H1 (cell line): ENCODE measurements at regions not wholly inside any gene's neighbourhood (a gene's known extent, or its start where the extent isn't known, plus 50 kb on each side); places are given as distances from the start of the nearest gene placed in this dataset.

ENCODE experiments used
- CTCF ChIA-PET: fragments of 300-600 bp; sonication (Branson Sonifier 250); formaldehyde crosslinking; loops from one replicate; lab custom pipeline; 2021; ENCODE audit not compliant: partially characterized antibody; lab: Charles Lee
- POLR2A ChIA-PET: fragments of 300-600 bp; sonication (Branson Sonifier 250); formaldehyde crosslinking; loops from one replicate; lab custom pipeline; 2021; ENCODE audit warnings: inconsistent platforms; ENCODE audit not compliant: partially characterized antibody; lab: Charles Lee
- DNase-seq, 2 experiments: peaks; one replicate each; pipeline versions ENCODE4 v3.0.0 to v3.0.0-alpha.2; 2010 to 2022; ENCODE audit warnings: low spot score in 2 of 2, low read depth in 1 of 2, mixed read lengths in 1 of 2
- FAIRE-seq: peaks from 2 replicates; lab custom pipeline; 2011; peaks lifted over from hg19 to GRCh38; lab: Jason Lieb, UNC
- H2AFZ ChIP-seq: 2 replicates; pipeline ENCODE4 v1.8.1; 2012; ENCODE audit warnings: low read length, inconsistent platforms
- H2AK5ac ChIP-seq: 2 replicates; pipeline ENCODE4 v1.6.1; 2013; ENCODE audit warnings: low read depth, low read length
- H2BK120ac ChIP-seq: replicated peaks from 2 replicates; pipeline ENCODE3; 2013; ENCODE audit warnings: low read depth, low read length, inconsistent platforms
- H2BK12ac ChIP-seq: 2 replicates; pipeline ENCODE4 v1.6.1; 2013; ENCODE audit warnings: low read depth, low read length
- H2BK15ac ChIP-seq: 2 replicates; pipeline ENCODE4 v1.6.1; 2013; ENCODE audit warnings: low read length
- H2BK20ac ChIP-seq: 2 replicates; pipeline ENCODE4 v1.6.1; 2013; ENCODE audit warnings: low read length
- H2BK5ac ChIP-seq: 2 replicates; pipeline ENCODE4 v1.6.1; 2013; ENCODE audit warnings: low read depth, low read length
- H3K14ac ChIP-seq: 2 replicates; pipeline ENCODE4 v1.6.1; 2013; ENCODE audit warnings: inconsistent platforms; ENCODE audit not compliant: insufficient read length
- H3K18ac ChIP-seq: 2 replicates; pipeline ENCODE4 v1.6.1; 2013; ENCODE audit warnings: low read length; ENCODE audit errors: extremely low read depth
- H3K23ac ChIP-seq: 2 replicates; pipeline ENCODE4 v1.6.1; 2013; ENCODE audit warnings: inconsistent platforms; ENCODE audit not compliant: insufficient read length
- H3K23me2 ChIP-seq: 2 replicates; pipeline ENCODE4 v1.6.1; 2013; ENCODE audit warnings: low read depth, low read length
- H3K27ac ChIP-seq: 2 replicates; pipeline ENCODE4 v1.6.1; 2011; ENCODE audit warnings: low read depth, low read length, inconsistent platforms
- H3K27me3 ChIP-seq, 4 experiments: replicated peaks in 1 of 4; 1 replicate in 1 of 4; 2 replicates in 3 of 4; pipeline versions ENCODE4 v1.6.1 to v1.8.1; 2011 to 2013; ENCODE audit warnings: low read length in 3 of 4, mild to moderate bottlenecking in 3 of 4, inconsistent platforms in 2 of 4, mixed read lengths in 2 of 4, moderate library complexity in 1 of 4; ENCODE audit not compliant: control insufficient read depth in 3 of 4, insufficient read depth in 3 of 4; ENCODE audit errors: extremely low read depth in 1 of 4
- H3K36me3 ChIP-seq, 4 experiments: 2 replicates each; pipeline versions ENCODE4 v1.6.1 to v1.8.1; 2011 to 2013; ENCODE audit warnings: mild to moderate bottlenecking in 4 of 4, low read length in 3 of 4, moderate library complexity in 2 of 4, control low read depth in 1 of 4, inconsistent platforms in 1 of 4; ENCODE audit not compliant: insufficient read depth in 4 of 4, control insufficient read depth in 2 of 4
- H3K4ac ChIP-seq: replicated peaks from 2 replicates; pipeline ENCODE3; 2013; ENCODE audit warnings: low read length, low read depth, mixed read lengths, inconsistent platforms; ENCODE audit not compliant: insufficient read length
- H3K4me1 ChIP-seq, 4 experiments: replicated peaks in 1 of 4; 1 replicate in 1 of 4; 2 replicates in 3 of 4; pipeline versions ENCODE4 v1.6.1 to v1.8.1; 2011 to 2013; ENCODE audit warnings: low read length in 3 of 4, inconsistent platforms in 2 of 4, mixed read lengths in 1 of 4; ENCODE audit not compliant: insufficient read depth in 4 of 4, control insufficient read depth in 3 of 4
- H3K4me2 ChIP-seq, 2 experiments: 2 replicates each; pipeline versions ENCODE4 v1.6.1 to v1.8.1; 2011 to 2013; ENCODE audit warnings: low read depth in 2 of 2, low read length in 2 of 2, control low read depth in 1 of 2, inconsistent platforms in 1 of 2, mild to moderate bottlenecking in 1 of 2; ENCODE audit not compliant: insufficient read depth in 1 of 2
- H3K4me3 ChIP-seq, 4 experiments: fragments of 200-600, 300-600 bp in 1 of 4; sonication (generic), shearing (Covaris generic), sonication (Bioruptor Twin) in 1 of 4; 2 replicates each; pipeline versions ENCODE4 v1.5.1 to v1.8.1; 2011 to 2016; ENCODE audit warnings: low read length in 4 of 4, low read depth in 3 of 4, control low read depth in 2 of 4, inconsistent platforms in 2 of 4, mild to moderate bottlenecking in 2 of 4, mixed read lengths in 1 of 4, moderate library complexity in 1 of 4; ENCODE audit not compliant: insufficient read depth in 2 of 4; ENCODE audit errors: extremely low read depth in 1 of 4
- H3K56ac ChIP-seq: replicated peaks from 2 replicates; pipeline ENCODE3; 2013; ENCODE audit warnings: low read depth, mild to moderate bottlenecking, mixed read lengths, low read length, inconsistent platforms; ENCODE audit not compliant: insufficient read length
- H3K79me1 ChIP-seq: 2 replicates; pipeline ENCODE4 v1.6.1; 2013; ENCODE audit warnings: low read depth, low read length, control low read depth
- H3K79me2 ChIP-seq, 2 experiments: 2 replicates each; pipeline versions ENCODE4 v1.6.1 to v1.8.1; 2012 to 2013; ENCODE audit warnings: low read length in 2 of 2, mild to moderate bottlenecking in 2 of 2, inconsistent platforms in 1 of 2; ENCODE audit not compliant: insufficient read depth in 2 of 2, control insufficient read depth in 1 of 2
- H3K9ac ChIP-seq, 4 experiments: replicated peaks in 1 of 4; 1 replicate in 1 of 4; 2 replicates in 3 of 4; pipeline versions ENCODE4 v1.6.1 to v1.8.1; 2011 to 2013; ENCODE audit warnings: low read depth in 3 of 4, low read length in 3 of 4, control low read depth in 2 of 4, mild to moderate bottlenecking in 2 of 4, moderate library complexity in 2 of 4, inconsistent platforms in 1 of 4; ENCODE audit errors: extremely low read depth in 1 of 4
- H3K9me3 ChIP-seq, 2 experiments: 2 replicates each; pipeline versions ENCODE4 v1.6.1 to v1.8.1; 2012 to 2013; ENCODE audit warnings: mild to moderate bottlenecking in 2 of 2, moderate library complexity in 2 of 2, control low read depth in 1 of 2, inconsistent platforms in 1 of 2, low read depth in 1 of 2, low read length in 1 of 2, mixed read lengths in 1 of 2; ENCODE audit not compliant: insufficient read depth in 2 of 2
- H4K20me1 ChIP-seq, 2 experiments: replicated peaks in 1 of 2; 2 replicates each; pipeline versions ENCODE3 to v1.8.1; 2011 to 2013; ENCODE audit warnings: inconsistent platforms in 2 of 2, low read length in 2 of 2, mild to moderate bottlenecking in 1 of 2; ENCODE audit not compliant: insufficient read depth in 2 of 2, control insufficient read depth in 1 of 2
- H4K5ac ChIP-seq: 2 replicates; pipeline ENCODE4 v1.6.1; 2013; ENCODE audit warnings: low read length, low read depth, mixed read lengths, inconsistent platforms; ENCODE audit not compliant: insufficient read length
- H4K8ac ChIP-seq: 2 replicates; pipeline ENCODE4 v1.8.0; 2013; ENCODE audit warnings: mild to moderate bottlenecking, moderate library complexity, low read length, inconsistent platforms; ENCODE audit not compliant: insufficient read depth; ENCODE audit errors: extremely low read depth
- H4K91ac ChIP-seq: replicated peaks from 2 replicates; pipeline ENCODE3; 2013; ENCODE audit warnings: low read length, mixed read lengths, inconsistent platforms; ENCODE audit not compliant: insufficient read length
- CBX8 ChIP-seq: fragments of 300-800, 300-1000 bp; sonication (generic); IDR thresholded peaks from 2 replicates; pipeline ENCODE4 v1.7.1; 2016; ENCODE audit warnings: low read depth, low read length, borderline replicate concordance
- CHD1 ChIP-seq: IDR thresholded peaks from 2 replicates; pipeline ENCODE4 v1.6.1; 2012; ENCODE audit warnings: low read depth, low read length, improper control_type of control experiment
- CHD2 ChIP-seq: IDR thresholded peaks from 2 replicates; pipeline ENCODE4 v1.6.1; 2012; ENCODE audit warnings: low read length, improper control_type of control experiment
- CREB1 ChIP-seq: IDR thresholded peaks from 2 replicates; pipeline ENCODE4 v1.6.1; 2012; ENCODE audit warnings: inconsistent platforms
- EGR1 ChIP-seq: IDR thresholded peaks from 2 replicates; pipeline ENCODE4 v1.6.1; 2011; ENCODE audit warnings: low read depth, low read length, borderline replicate concordance
- GTF2F1 ChIP-seq: IDR thresholded peaks from 2 replicates; pipeline ENCODE4 v1.6.1; 2012; ENCODE audit warnings: low read depth, low read length, improper control_type of control experiment, borderline replicate concordance
- KDM4A ChIP-seq: IDR thresholded peaks from one replicate; pipeline ENCODE4 v1.7.1; 2012; ENCODE audit warnings: low read depth, mild to moderate bottlenecking, moderate library complexity, low read length, inconsistent platforms; ENCODE audit not compliant: severe bottlenecking
- KDM5A ChIP-seq: fragments of 200-600 bp; IDR thresholded peaks from 2 replicates; pipeline ENCODE4 v1.7.1; 2012; ENCODE audit warnings: mild to moderate bottlenecking, low read length, inconsistent platforms, mixed read lengths
- MAX ChIP-seq: IDR thresholded peaks from 2 replicates; pipeline ENCODE4 v1.6.1; 2012; ENCODE audit warnings: inconsistent platforms
- PHF8 ChIP-seq: fragments of 200-600 bp; sonication (generic); conservative IDR thresholded peaks from 2 replicates; pipeline ENCODE4 v1.7.1; 2012; ENCODE audit warnings: low read depth, mild to moderate bottlenecking, inconsistent platforms, low read length, moderate library complexity
- RAD21 ChIP-seq, 2 experiments: IDR thresholded peaks in 1 of 2; conservative IDR thresholded peaks in 1 of 2; 2 replicates each; pipeline ENCODE4 v1.6.1; 2011; ENCODE audit warnings: low read depth in 2 of 2, low read length in 2 of 2, improper control_type of control experiment in 1 of 2, inconsistent platforms in 1 of 2, mild to moderate bottlenecking in 1 of 2, moderate library complexity in 1 of 2
- SAP30 ChIP-seq: fragments of 300-600 bp; sonication (generic); IDR thresholded peaks from 2 replicates; pipeline ENCODE4 v1.7.1; 2012; ENCODE audit warnings: low read length, moderate library complexity, mild to moderate bottlenecking, inconsistent platforms; ENCODE audit not compliant: insufficient read depth, insufficient replicate concordance
- SIX5 ChIP-seq: IDR thresholded peaks from 2 replicates; pipeline ENCODE4 v1.6.1; 2011; ENCODE audit warnings: mild to moderate bottlenecking, low read depth, low read length
- SP1 ChIP-seq: IDR thresholded peaks from 2 replicates; pipeline ENCODE4 v1.6.1; 2011; ENCODE audit warnings: low read depth, low read length
- TEAD4 ChIP-seq: IDR thresholded peaks from 2 replicates; pipeline ENCODE4 v1.6.1; 2012; ENCODE audit warnings: low read depth, low read length, inconsistent platforms, mixed read lengths
- WGBS, 2 experiments: shearing (Covaris generic) in 1 of 2; methylation state at CpG; one replicate each; pipeline versions ENCODE4 v1.1.6 to v1.1.7; 2013 to 2015; ENCODE audit warnings: low lambda C conversion rate in 2 of 2, mixed read lengths in 2 of 2, inconsistent platforms in 1 of 2, low coverage in 1 of 2, missing lambda C conversion rate in 1 of 2; ENCODE audit not compliant: insufficient replicate concordance in 2 of 2, insufficient coverage in 1 of 2, insufficient read length in 1 of 2; ENCODE audit errors: extremely low coverage in 1 of 2, missing lambda C conversion rate in 1 of 2; 5-methylcytosine and 5-hydroxymethylcytosine counted together

- Histone ChIP-seq H3K79me2 (no peaks in the 10 kb centered on the region), H3K4me2 (no peak overlapping the region), H4K91ac (no peak overlapping the region), H3K56ac (no peak overlapping the region), H4K8ac (no peak overlapping the region), H3K4me1 (no peaks in the 10 kb centered on the region), H3K4ac (no peak overlapping the region), H3K14ac (no peak overlapping the region), H3K79me1 (no peaks in the 10 kb centered on the region), H3K23me2 (no peaks in the 10 kb centered on the region), H3K4me3 (no peak overlapping the region), H2BK12ac (no peak overlapping the region), H2AK5ac (no peak overlapping the region), H3K9me3 (peaks cover 13 to 43% of the 10 kb centered on the region in 2 experiments; a peak in 3 of 4 replicates), H3K18ac (no peak overlapping the region), H3K36me3 (no peaks in the 10 kb centered on the region), H3K27me3 (no peaks in the 10 kb centered on the region), H2BK20ac (no peak overlapping the region), H4K20me1 (no peaks in the 10 kb centered on the region), H3K27ac (no peak overlapping the region), H2BK120ac (no peak overlapping the region), H3K9ac (no peak overlapping the region), H4K5ac (no peak overlapping the region), H2AFZ (no peak overlapping the region), H3K23ac (no peak overlapping the region), H2BK5ac (no peak overlapping the region), H2BK15ac (no peak overlapping the region)
- ChIA-PET CTCF (no interaction called here), POLR2A (no interaction called here)
- FAIRE-seq (no peak), DNase-seq (peak in 1 of 2 experiments; percentile 6)
- 86% methylated on average over 4 of the region's 4 CpGs; no CpG with 5 or more reads in 1 of the 2 experiments for WGBS, 2 experiments
- TF ChIP-seq SAP30 (no peak), CHD1 (no peak), KDM5A (no peak), CBX8 (no peak), EGR1 (no peak), SIX5 (no peak), MAX (no peak), TEAD4 (no peak), CHD2 (no peak), GTF2F1 (no peak), RAD21 (IDR thresholded peaks at IDR 0.05 in 1 of 2, conservative IDR thresholded peaks at IDR 0.05 in 1 of 2; ENCODE audit: low read depth in 2 of 2, low read length in 2 of 2) (no peak), KDM4A (no peak), CREB1 (no peak), SP1 (no peak), PHF8 (no peak)
Observed at GRCh38 chr3:139251529-139251928, 92.3 kb upstream of the MRPS22 start.
